ENCODE measurements at regions not wholly inside any gene's neighbourhood (a gene's known extent, or its start where the extent isn't known, plus 50 kb on each side); places are given as distances from the start of the nearest gene placed in this dataset.
"Not testable (repeated sequence)": the region's sequence is repeated elsewhere in the genome, so short reads cannot be mapped to it uniquely, and the experiment has no call there.

DNA sequence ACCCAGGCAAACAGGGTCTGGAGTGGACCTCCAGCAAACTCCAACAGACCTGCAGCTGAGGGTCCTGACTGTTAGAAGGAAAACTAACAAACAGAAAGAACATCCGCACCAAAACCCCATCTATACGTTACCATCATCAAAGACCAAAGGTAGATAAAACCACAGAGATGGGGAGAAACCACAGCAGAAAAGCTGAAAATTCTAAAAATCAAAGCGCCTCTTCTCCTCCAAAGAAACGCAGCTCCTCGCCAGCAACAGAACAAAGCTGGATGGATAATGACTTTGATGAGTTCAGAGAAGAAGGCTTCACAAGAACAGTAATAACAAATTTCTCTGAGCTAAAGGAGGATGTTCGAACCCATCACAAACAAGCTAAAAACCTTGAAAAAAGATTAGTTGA is 274.9 kb downstream of the IKZF2 start:
- not testable (repeated sequence) for TF ChIP-seq POLR2A, POLR2AphosphoS5 (IDR thresholded peaks at IDR 0.05)
- TF ChIP-seq, protein P1, sequence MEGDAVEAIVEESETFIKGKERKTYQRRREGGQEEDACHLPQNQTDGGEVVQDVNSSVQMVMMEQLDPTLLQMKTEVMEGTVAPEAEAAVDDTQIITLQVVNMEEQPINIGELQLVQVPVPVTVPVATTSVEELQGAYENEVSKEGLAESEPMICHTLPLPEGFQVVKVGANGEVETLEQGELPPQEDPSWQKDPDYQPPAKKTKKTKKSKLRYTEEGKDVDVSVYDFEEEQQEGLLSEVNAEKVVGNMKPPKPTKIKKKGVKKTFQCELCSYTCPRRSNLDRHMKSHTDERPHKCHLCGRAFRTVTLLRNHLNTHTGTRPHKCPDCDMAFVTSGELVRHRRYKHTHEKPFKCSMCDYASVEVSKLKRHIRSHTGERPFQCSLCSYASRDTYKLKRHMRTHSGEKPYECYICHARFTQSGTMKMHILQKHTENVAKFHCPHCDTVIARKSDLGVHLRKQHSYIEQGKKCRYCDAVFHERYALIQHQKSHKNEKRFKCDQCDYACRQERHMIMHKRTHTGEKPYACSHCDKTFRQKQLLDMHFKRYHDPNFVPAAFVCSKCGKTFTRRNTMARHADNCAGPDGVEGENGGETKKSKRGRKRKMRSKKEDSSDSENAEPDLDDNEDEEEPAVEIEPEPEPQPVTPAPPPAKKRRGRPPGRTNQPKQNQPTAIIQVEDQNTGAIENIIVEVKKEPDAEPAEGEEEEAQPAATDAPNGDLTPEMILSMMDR (IDR thresholded peaks at IDR 0.05) = not testable (repeated sequence)

Measured in prostate gland (tissue), 2 donors.